Retinal pigment epithelial cell (primary cell): ENCODE measurements at regions not wholly inside any gene's neighbourhood (a gene's known extent, or its start where the extent isn't known, plus 50 kb on each side); places are given as distances from the start of the nearest gene placed in this dataset.

ENCODE experiments used
- DNase-seq: peaks from one replicate; pipeline ENCODE4 v3.0.0-alpha.2; 2010; ENCODE audit warnings: low read depth
- H3K4me3 ChIP-seq: 2 replicates; pipeline ENCODE4 v1.5.1; 2011; ENCODE audit warnings: mild to moderate bottlenecking, low read length, control low read depth, moderate library complexity
- CTCF ChIP-seq: conservative IDR thresholded peaks from 2 replicates; pipeline ENCODE4 v1.5.1; 2011; ENCODE audit warnings: low read depth, low read length, control low read depth, inconsistent platforms

GRCh38 chr18:64254399-64255093 is 105.7 kb upstream of the LINC00305 start:
- H3K4me3 ChIP-seq: no peak overlapping the region
- no peak for DNase-seq
- no peak for TF ChIP-seq CTCF

DNA sequence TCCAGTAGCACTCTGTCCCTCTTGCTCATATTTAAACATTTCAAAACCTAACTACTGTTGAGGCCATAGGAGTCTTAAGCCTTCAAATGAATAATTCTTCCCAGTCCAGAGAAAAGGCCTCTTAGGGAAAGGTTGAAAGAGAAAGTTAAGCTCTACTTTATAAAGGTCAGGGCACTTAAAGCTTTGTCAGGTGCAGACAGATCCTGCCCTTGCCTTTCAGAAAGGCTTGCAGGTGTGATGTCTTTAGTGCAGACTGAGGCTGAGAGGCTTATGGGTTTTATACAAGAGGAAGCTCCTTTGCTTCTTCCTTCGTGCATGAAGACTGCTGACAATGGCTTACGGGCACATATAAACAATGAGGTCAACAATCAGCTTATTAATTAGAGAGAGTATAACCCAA is 105.0 kb upstream of the LINC00305 start:
- no peak overlapping the region for H3K4me3 ChIP-seq
- TF ChIP-seq CTCF: no peak
- no peak for DNase-seq

DNA sequence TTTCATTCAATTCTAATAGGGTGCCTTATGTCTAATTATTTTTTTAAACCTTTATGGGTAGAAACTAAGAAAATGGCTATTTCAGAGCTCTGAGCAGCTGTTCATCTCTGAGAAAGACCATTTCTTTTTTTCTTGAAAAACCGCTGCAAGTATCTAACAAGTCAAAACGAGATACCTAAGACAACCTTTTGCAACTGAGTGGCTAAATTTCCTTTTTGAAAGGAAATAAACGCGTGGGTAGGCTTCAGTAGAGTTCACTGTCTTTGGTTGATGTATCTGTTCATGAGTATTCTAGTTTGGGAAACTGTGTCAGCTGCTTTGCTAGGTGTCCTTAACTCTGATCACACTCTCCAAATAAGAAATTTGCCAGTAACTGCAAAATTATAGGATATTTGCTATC is 104.3 kb upstream of the LINC00305 start:
- TF ChIP-seq CTCF: no peak
- no peak overlapping the region for H3K4me3 ChIP-seq
- DNase-seq: no peak

DNA sequence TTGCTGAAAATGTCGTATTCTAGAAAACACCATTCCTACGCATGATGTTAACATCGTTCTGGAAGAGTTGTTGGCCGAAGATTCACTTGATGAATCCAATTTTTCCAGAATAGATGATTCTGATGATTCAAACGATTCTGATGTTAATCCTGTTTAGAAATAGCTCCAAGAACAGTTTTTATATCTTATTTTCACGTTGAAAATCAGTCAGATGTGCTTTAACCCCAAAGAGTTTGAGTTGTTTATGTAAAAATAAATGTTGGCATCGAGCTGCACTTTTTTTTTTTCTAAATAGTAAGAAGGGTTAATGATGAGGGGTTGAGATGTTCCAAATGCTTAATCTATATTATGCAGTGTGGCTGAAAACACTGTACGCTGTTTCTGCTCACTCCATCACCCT is 99.9 kb upstream of the LINC00305 start:
- no peak for TF ChIP-seq CTCF
- DNase-seq: no peak
- no peak overlapping the region for H3K4me3 ChIP-seq

DNA sequence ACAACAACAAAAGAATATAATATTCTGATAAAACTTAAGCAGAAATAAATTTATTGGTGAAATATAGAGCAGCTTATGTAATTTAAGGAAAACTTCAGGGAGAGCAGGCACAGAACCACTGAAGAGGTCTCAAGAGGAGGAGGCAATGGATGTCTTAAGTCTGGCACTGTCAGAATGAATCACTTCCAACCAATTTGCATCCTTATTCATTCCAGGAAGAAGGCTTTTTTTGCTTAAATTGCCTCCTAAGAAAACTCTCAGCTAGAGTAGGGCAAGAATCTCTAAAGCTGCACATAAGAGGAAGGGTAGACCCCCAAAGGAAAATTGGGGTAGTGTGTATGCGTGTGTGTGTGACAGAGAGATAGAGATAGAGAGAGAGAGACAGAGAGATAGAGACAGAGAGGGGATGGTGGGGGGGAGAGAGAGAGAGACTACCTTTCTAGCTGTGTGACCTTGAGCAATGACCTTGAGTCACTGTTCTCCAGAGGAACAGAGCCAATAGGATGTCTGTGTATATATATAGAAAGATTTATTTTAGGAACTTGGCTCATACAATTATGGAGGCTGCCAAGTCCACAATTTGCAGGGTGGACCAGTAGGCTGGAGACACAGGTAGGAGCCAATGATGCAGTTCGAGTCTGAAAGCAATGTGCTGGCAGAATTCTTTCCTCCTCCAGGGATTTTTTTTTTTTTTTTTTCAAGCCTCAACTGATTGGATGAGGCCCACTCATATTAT is 96.4 kb upstream of the LINC00305 start:
- no peak overlapping the region for H3K4me3 ChIP-seq
- no peak for DNase-seq
- no peak for TF ChIP-seq CTCF

DNA sequence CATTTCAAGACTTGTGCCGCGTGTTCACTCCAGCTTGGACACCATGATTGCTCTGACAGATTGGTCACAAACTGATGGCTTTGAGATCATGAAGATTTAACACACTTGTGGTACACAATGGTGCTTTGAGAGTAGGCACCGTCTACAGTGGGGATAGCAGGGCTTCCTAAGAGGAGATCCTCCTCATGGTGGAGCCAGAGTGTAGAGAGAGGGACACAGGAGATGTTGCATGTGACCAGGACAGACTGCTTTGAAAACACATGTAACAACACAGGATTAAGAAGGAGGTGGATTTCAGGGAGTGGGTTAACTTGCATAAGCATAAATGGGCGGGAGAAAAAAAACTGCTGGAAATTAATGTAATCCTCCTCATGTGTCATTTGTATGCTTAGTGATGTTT is 95.7 kb upstream of the LINC00305 start:
- no peak for TF ChIP-seq CTCF

GRCh38 chr18:64240316-64240715 is 91.4 kb upstream of the LINC00305 start:
- no peak for DNase-seq
- TF ChIP-seq CTCF: no peak
- H3K4me3 ChIP-seq: no peak overlapping the region

More for the DNA sequence above, 95.7 kb upstream of the LINC00305 start:
- no peak overlapping the region for H3K4me3 ChIP-seq
- DNase-seq: no peak
